GM21619 (cell line): ENCODE measurements at regions not wholly inside any gene's neighbourhood (a gene's known extent, or its start where the extent isn't known, plus 50 kb on each side); places are given as distances from the start of the nearest gene placed in this dataset.

Experiments
- ATAC-seq: cut with Tn5 transposase; IDR thresholded peaks from one replicate; pipeline ENCODE4 v1.9.1; 2021; ENCODE audit not compliant: unreplicated experiment

DNA sequence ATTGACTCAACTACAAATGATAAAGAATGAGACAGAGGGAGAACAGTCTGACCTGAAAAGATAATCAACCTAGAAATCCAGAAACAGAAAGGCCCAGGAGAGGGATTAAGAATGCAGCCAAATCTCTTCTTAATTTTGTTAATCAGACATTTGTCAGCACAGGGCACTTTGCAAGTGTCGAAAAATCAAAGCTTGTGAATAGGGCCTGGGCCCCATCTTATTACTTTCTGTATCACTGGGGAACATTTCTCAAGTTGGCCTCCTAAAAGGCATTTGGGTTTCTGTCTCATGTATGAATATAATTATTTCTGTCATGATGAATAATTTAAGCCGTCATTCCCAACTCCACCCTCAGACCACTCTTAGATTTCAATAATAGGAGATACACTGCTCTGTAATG is 308.4 kb upstream of the PRKCQ start:
- ATAC-seq: no peak

- no peak for ATAC-seq
These were observed 305.2 kb upstream of the PRKCQ start for GRCh38 chr10:6885284-6885683.

DNA sequence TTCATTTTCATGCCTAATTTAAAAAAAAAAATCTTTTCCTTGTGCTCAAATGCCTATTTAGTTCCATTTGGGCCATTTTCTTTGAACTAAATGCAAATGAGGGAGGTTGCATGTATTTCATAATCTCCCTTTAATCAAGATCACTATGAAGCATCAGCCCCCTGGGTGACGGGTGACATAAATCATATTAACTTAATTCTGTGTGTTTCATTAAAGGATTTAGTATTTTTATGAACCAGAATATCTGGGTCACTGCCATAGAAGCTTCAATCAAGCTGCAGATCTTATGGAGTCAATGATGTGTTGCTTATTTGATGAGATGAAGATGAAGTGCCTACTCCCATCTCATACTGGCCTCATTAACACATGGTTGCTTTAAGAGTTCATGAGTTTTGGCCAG is 301.9 kb upstream of the PRKCQ start:
- no peak for ATAC-seq

- ATAC-seq: no peak
These were observed 297.8 kb upstream of the PRKCQ start for GRCh38 chr10:6877722-6878392.

DNA sequence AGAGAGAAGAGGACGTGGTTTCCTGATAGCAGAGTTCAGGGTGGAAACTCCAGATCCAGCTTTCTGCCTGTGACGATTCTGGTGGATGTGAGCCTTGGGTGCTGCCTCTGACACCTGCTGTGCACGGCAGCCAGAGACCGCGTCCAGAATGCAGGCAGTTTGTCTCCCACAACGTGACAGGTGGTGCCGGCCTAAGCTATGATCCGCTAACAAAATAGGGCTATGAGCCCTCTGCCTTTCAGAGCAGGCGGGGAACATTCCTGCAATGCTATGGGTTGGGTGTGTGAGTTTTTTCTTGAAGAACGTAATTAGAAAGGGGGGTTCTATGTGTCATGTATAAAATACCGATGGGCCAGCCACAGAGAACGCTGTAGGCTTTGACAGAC is 297.3 kb upstream of the PRKCQ start:
- no peak for ATAC-seq

GRCh38 chr10:6875269-6875865 is 295.3 kb upstream of the PRKCQ start:
- ATAC-seq: no peak

DNA sequence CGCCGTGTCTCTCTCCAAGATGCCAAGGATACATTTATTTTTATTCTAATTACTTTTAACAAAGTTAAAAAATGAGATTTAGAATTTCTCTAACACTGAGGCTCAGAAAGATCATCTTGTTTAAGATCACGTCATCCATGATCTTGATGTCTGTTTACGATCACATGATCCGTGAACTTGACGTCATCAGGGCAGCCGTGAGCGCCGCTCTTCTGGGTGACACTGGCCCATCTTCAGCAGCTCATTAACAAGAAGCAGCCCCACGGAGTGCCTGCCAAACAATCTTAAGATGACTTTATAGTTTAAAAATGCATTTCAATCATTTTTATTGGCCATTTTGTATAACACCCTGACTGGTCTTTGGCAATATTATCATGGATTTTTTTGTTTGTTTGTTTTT is 291.1 kb upstream of the PRKCQ start:
- ATAC-seq: no peak

GRCh38 chr10:6868036-6868725 is 288.1 kb upstream of the PRKCQ start:
- no peak for ATAC-seq

GRCh38 chr10:6866757-6867156 is 286.7 kb upstream of the PRKCQ start:
- no peak for ATAC-seq

DNA sequence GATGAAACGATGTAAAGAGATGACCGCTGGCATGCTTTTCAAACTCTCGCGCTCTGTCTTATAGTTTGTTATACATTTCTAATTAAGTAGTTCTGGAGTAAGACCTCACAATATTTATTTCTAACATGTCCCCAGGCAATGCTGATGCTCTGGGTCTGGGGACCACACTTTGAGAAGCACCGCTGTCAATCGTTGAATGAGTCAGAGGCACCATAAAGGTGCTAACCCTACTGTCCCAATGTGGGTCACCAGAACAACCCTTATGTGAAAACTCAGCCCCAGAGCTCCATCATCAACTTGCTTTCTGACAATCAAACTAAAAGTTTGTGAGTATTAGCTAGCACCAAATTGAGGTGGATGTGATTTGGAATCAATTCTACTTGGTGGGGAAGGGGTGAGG is 284.1 kb upstream of the PRKCQ start:
- no peak for ATAC-seq

- ATAC-seq: no peak
These were observed 283.3 kb upstream of the PRKCQ start for GRCh38 chr10:6863381-6863780.

- ATAC-seq: no peak
These were observed 270.4 kb upstream of the PRKCQ start for GRCh38 chr10:6850452-6850851.

DNA sequence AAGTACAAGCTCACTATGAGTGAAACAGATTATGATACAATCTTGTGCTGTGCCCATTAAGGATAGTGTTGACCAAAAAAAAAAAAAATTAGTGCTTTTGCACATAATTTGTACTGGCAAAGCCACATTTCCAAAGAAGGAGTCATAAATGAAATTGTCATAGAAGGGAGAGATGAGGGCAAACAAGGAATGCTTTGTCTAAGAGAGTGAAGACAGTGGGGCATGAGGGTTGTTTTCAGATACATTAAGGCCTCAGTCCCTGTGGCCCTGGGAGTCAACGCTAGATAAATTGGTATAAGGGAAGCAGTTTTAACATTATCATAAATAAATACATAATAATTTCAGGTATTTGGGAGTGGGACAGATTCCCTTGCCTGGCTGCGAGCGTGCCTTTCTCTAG is 267.5 kb upstream of the PRKCQ start:
- ATAC-seq: no peak

DNA sequence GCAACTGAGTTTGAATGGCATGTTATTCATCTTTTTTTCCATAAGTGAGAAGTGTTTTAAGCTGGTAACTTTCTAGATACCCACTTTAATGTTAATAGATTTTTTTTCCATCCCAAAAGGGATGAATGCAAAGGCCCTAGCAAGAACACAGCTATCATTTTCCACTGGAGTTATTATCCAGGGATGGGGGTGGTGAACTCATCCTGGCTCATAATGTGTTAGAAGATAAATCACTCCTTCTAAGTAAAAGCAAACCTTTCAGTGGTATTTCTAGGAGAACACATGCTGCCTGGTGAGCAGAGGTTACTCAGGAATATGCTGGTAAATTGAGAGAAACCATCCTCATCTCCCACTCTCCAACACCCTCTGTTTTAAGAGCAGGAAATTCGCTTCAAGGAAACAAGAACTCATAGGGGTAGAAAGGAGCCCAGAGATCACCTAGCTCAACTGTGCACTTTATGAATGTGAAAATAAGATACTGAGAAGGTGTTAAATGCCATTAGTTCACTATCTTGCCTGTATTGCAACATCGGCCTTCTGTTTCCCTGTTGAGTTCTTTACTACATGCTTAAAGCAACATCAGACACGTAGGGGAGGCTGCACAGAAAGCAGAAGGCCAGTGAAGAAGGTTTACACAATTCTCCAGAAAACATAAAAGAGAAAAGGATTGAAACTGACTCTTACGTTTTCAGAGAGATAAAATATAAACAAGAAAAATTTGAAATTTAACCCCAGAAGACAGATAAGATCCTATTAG is 264.0 kb upstream of the PRKCQ start:
- ATAC-seq: no peak

DNA sequence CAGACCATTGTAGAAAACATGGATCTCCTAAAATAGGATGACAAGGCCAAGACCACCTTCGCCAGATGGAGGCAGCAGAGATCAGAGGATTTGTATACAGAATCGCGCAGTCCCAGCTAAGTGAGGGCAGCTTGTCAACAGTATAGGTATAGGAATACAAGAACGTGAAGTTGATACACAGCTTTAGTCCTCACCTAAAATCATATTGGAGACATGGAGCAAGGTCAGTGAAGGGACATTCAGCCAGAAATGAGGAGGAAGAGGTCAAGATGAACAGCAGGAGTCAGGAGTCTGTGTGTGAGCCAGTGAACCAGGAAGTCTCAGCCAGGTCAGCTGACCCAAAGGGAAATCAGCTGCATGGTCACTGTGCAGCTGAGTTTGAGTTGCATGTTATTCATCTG is 263.4 kb upstream of the PRKCQ start:
- no peak for ATAC-seq

GRCh38 chr10:6842722-6843121 is 262.6 kb upstream of the PRKCQ start:
- no peak for ATAC-seq

GRCh38 chr10:6841761-6842160 is 261.7 kb upstream of the PRKCQ start:
- ATAC-seq: no peak

- ATAC-seq: no peak
These were observed 260.7 kb upstream of the PRKCQ start for GRCh38 chr10:6840766-6841165.

DNA sequence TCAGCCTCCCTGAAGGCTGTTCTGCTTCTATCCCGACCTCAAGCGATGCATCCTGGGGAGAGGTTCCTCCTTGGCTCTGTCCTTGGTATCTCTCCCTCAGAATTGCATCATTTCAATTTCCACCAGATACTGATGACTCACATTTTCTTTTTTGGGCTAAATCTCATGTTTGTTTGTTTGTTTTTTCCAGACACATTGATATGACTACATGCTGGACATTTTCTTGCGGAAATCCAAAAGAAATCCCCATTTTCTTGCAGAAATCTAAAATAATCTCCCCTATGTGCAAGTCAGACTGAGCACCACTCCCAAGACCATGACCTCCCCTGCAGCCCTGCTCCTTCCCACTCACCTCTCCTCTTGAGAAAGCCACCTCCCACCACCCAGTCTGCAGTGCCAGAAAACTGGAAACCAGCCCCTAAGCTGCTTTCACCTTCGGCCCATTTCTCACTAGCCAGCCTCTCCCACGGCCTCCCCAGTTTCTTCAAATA is 260.2 kb upstream of the PRKCQ start:
- ATAC-seq: no peak

DNA sequence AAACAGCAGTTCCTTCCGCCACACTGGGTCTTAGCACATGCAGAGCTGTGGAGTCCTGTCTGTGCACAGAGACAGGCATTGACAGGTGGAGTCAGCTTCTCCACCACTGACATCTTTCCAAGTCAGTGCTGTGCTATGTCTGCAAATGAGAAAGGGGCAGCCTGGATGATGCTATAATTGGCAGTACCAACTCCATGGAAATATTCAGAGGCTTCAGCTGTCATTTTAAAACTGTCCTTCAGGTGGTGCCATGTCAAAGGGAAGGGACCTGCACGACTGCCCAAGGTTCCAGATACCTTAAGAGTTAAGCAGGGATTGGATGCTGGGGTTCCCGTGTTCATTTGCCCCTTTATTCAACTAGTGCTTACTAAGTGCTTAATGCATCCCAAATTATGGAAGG is 258.0 kb upstream of the PRKCQ start:
- ATAC-seq: no peak

GRCh38 chr10:6833458-6834011 is 253.5 kb upstream of the PRKCQ start:
- ATAC-seq: no peak
